ENCODE measurements at regions not wholly inside any gene's neighbourhood (a gene's known extent, or its start where the extent isn't known, plus 50 kb on each side); places are given as distances from the start of the nearest gene placed in this dataset.

- H3K79me1 ChIP-seq (ENCODE audit: low read length): no peaks in the 10 kb centered on the region
- DNase-seq: no peak
- no peak overlapping the region for H4K8ac ChIP-seq (ENCODE audit: low read depth, low read length)
- no peak overlapping the region for H3K4ac ChIP-seq (ENCODE audit: low read depth, low read length)
- H3K36me3 ChIP-seq (ENCODE audit: control insufficient read depth, insufficient read depth, low read length): no peaks in the 10 kb centered on the region
- no peak overlapping the region for H3K27ac ChIP-seq (ENCODE audit: low read depth, low read length)
- no peak overlapping the region for H3K4me2 ChIP-seq (ENCODE audit: low read length)
- H3K18ac ChIP-seq (ENCODE audit: low read length): no peak overlapping the region
- no peaks in the 10 kb centered on the region for H3K4me1 ChIP-seq (ENCODE audit: control insufficient read depth, low read depth, low read length)
- H3K4me3 ChIP-seq (ENCODE audit: low read length): no peak overlapping the region
- H3K27me3 ChIP-seq (ENCODE audit: insufficient read depth, low read length, poor library complexity): no peaks in the 10 kb centered on the region
- H2BK15ac ChIP-seq (replicated peaks; ENCODE audit: low read depth): no peak overlapping the region
- no peak overlapping the region for H4K5ac ChIP-seq (ENCODE audit: low read length)
- no peak overlapping the region for H3K56ac ChIP-seq (ENCODE audit: low read length)
- no peak overlapping the region for H2BK120ac ChIP-seq (ENCODE audit: low read depth, low read length)
- no peak overlapping the region for H2AK5ac ChIP-seq (ENCODE audit: low read length)
- WGBS (ENCODE audit: extremely low coverage, insufficient coverage, low lambda C conversion rate): no CpG with 5 or more reads among the region's 6 CpGs
- H2BK5ac ChIP-seq (ENCODE audit: low read length): no peak overlapping the region
- H3K23ac ChIP-seq (ENCODE audit: low read length): no peak overlapping the region
- H3K9ac ChIP-seq (ENCODE audit: low read length): no peak overlapping the region
- H3K79me2 ChIP-seq (ENCODE audit: control insufficient read depth, insufficient read depth, low read length): no peaks in the 10 kb centered on the region
Measured at GRCh38 chr1:58939666-58940370, 156.0 kb upstream of the JUN start.

DNA sequence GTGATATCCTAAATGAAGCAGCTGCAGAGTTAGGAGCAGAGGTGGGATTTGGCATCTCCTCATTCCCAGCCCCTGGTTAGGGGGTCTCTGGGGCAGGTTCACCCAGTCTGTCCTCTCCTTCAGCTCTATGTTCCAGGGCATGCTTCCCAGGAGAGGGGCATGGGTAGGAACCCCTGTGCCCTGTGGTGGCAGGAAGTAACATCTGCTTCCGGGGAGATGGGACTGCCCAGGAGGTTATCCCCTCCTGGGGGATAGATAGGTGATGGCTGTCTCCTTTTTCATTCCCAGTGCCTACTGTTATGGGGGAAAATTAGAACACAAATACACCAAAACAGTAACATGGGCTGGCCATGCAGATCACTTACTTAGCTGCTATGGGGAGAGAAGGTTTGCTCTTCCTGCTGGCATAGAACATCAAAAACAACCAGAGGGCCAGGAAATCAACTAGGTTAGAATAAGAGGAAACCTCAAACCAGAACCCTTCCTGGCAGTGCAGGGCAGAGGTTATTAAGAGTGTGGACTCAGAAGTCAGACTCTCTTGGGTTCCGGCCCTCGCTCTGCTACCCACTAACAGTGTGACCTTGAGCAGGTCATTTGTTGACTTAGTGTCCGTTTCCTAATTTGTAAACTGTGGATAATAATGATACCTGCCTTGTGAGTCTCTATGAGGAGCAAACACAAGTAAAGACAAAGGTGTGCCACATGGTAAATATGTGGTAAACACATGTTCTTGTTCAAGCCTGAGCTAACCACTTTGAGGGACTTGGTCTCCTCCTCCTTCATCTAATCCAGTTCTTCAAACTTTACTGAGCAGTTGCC lies 157.8 kb upstream of the JUN start:
- WGBS (ENCODE audit: extremely low coverage, insufficient coverage, low lambda C conversion rate): no CpG with 5 or more reads among the region's 4 CpGs
- H3K4me1 ChIP-seq (ENCODE audit: control insufficient read depth, low read depth, low read length): no peaks in the 10 kb centered on the region
- H3K23ac ChIP-seq (ENCODE audit: low read length): no peak overlapping the region
- H3K4me3 ChIP-seq (ENCODE audit: low read length): no peak overlapping the region
- H3K79me2 ChIP-seq (ENCODE audit: control insufficient read depth, insufficient read depth, low read length): no peaks in the 10 kb centered on the region
- no peaks in the 10 kb centered on the region for H3K79me1 ChIP-seq (ENCODE audit: low read length)
- H3K27ac ChIP-seq (ENCODE audit: low read depth, low read length): no peak overlapping the region
- no peak overlapping the region for H4K8ac ChIP-seq (ENCODE audit: low read depth, low read length)
- H3K4me2 ChIP-seq (ENCODE audit: low read length): no peak overlapping the region
- H2BK120ac ChIP-seq (ENCODE audit: low read depth, low read length): no peak overlapping the region
- H2BK15ac ChIP-seq (replicated peaks; ENCODE audit: low read depth): no peak overlapping the region
- H3K18ac ChIP-seq (ENCODE audit: low read length): no peak overlapping the region
- H4K5ac ChIP-seq (ENCODE audit: low read length): no peak overlapping the region
- H2BK5ac ChIP-seq (ENCODE audit: low read length): no peak overlapping the region
- DNase-seq: no peak
- H3K56ac ChIP-seq (ENCODE audit: low read length): no peak overlapping the region
- no peak overlapping the region for H3K9ac ChIP-seq (ENCODE audit: low read length)
- no peaks in the 10 kb centered on the region for H3K36me3 ChIP-seq (ENCODE audit: control insufficient read depth, insufficient read depth, low read length)
- H3K4ac ChIP-seq (ENCODE audit: low read depth, low read length): no peak overlapping the region
- H2AK5ac ChIP-seq (ENCODE audit: low read length): no peak overlapping the region
- no peaks in the 10 kb centered on the region for H3K27me3 ChIP-seq (ENCODE audit: insufficient read depth, low read length, poor library complexity)

DNA sequence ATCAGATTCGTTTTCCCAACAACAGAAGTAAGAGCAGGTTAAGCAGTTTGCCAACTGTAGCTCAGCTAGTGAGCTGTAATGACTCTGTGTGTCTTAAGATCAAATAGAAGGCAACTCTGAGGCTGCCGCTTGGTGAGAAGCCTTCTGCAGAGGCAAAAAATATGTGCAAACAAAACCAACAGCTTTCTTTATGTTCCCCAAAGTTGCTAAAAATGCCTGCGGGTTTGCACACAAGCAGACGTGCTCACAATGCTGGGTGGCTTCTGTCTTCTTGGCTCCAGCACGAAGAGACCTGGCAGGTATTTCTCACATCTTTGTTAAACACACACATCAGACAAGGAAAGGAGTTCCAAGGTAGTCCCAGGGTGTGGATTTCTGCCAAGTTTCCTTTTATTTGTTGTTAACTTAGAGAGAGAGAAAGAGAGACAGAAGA lies 158.9 kb upstream of the JUN start:
- no peak overlapping the region for H3K4ac ChIP-seq (ENCODE audit: low read depth, low read length)
- H2BK5ac ChIP-seq (ENCODE audit: low read length): no peak overlapping the region
- no peaks in the 10 kb centered on the region for H3K79me1 ChIP-seq (ENCODE audit: low read length)
- WGBS (ENCODE audit: extremely low coverage, insufficient coverage, low lambda C conversion rate): no CpG with 5 or more reads among the region's 5 CpGs
- H3K4me1 ChIP-seq (ENCODE audit: control insufficient read depth, low read depth, low read length): no peaks in the 10 kb centered on the region
- no peak overlapping the region for H2BK120ac ChIP-seq (ENCODE audit: low read depth, low read length)
- H4K5ac ChIP-seq (ENCODE audit: low read length): no peak overlapping the region
- H3K18ac ChIP-seq (ENCODE audit: low read length): no peak overlapping the region
- H4K8ac ChIP-seq (ENCODE audit: low read depth, low read length): no peak overlapping the region
- no peak overlapping the region for H3K9ac ChIP-seq (ENCODE audit: low read length)
- H3K23ac ChIP-seq (ENCODE audit: low read length): no peak overlapping the region
- H3K79me2 ChIP-seq (ENCODE audit: control insufficient read depth, insufficient read depth, low read length): no peaks in the 10 kb centered on the region
- DNase-seq: no peak
- no peaks in the 10 kb centered on the region for H3K27me3 ChIP-seq (ENCODE audit: insufficient read depth, low read length, poor library complexity)
- H3K56ac ChIP-seq (ENCODE audit: low read length): no peak overlapping the region
- H3K27ac ChIP-seq (ENCODE audit: low read depth, low read length): no peak overlapping the region
- no peak overlapping the region for H2BK15ac ChIP-seq (replicated peaks; ENCODE audit: low read depth)
- H3K4me3 ChIP-seq (ENCODE audit: low read length): no peak overlapping the region
- H3K36me3 ChIP-seq (ENCODE audit: control insufficient read depth, insufficient read depth, low read length): no peaks in the 10 kb centered on the region
- H3K4me2 ChIP-seq (ENCODE audit: low read length): no peak overlapping the region
- no peak overlapping the region for H2AK5ac ChIP-seq (ENCODE audit: low read length)

DNA sequence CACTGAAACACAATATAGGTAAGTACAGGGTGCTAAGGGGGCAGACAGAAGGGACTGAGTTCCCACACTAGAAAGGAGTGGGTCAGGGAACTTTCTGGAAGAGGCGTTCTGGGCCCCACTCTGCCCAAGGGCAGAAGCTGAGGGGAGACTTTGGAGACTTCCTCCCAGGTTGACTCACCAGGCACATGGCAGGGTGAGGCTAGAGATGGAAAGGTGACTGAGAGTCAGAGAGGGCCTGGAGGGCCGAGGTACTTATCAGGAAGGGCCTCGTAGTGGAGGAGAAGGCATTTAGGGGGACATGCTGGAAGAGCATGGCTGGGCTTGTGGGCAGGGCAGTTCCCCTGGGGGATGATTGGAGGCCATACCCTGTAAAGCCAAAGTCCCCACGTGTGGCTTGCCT lies 159.9 kb upstream of the JUN start:
- H3K23ac ChIP-seq (ENCODE audit: low read length): no peak overlapping the region
- H2BK120ac ChIP-seq (ENCODE audit: low read depth, low read length): no peak overlapping the region
- no peak overlapping the region for H3K27ac ChIP-seq (ENCODE audit: low read depth, low read length)
- no CpG with 5 or more reads among the region's 4 CpGs for WGBS (ENCODE audit: extremely low coverage, insufficient coverage, low lambda C conversion rate)
- DNase-seq: no peak
- H3K4me3 ChIP-seq (ENCODE audit: low read length): no peak overlapping the region
- no peaks in the 10 kb centered on the region for H3K79me2 ChIP-seq (ENCODE audit: control insufficient read depth, insufficient read depth, low read length)
- H3K9ac ChIP-seq (ENCODE audit: low read length): no peak overlapping the region
- H4K8ac ChIP-seq (ENCODE audit: low read depth, low read length): no peak overlapping the region
- no peak overlapping the region for H3K56ac ChIP-seq (ENCODE audit: low read length)
- H3K79me1 ChIP-seq (ENCODE audit: low read length): no peaks in the 10 kb centered on the region
- no peaks in the 10 kb centered on the region for H3K27me3 ChIP-seq (ENCODE audit: insufficient read depth, low read length, poor library complexity)
- H3K4me1 ChIP-seq (ENCODE audit: control insufficient read depth, low read depth, low read length): no peaks in the 10 kb centered on the region
- H4K5ac ChIP-seq (ENCODE audit: low read length): no peak overlapping the region
- H3K36me3 ChIP-seq (ENCODE audit: control insufficient read depth, insufficient read depth, low read length): no peaks in the 10 kb centered on the region
- H3K4me2 ChIP-seq (ENCODE audit: low read length): no peak overlapping the region
- H2BK5ac ChIP-seq (ENCODE audit: low read length): no peak overlapping the region
- no peak overlapping the region for H3K18ac ChIP-seq (ENCODE audit: low read length)
- H2BK15ac ChIP-seq (replicated peaks; ENCODE audit: low read depth): no peak overlapping the region
- no peak overlapping the region for H3K4ac ChIP-seq (ENCODE audit: low read depth, low read length)
- no peak overlapping the region for H2AK5ac ChIP-seq (ENCODE audit: low read length)

GRCh38 chr1:58944439-58944838 lies 160.6 kb upstream of the JUN start:
- H2AK5ac ChIP-seq (ENCODE audit: low read length): no peak overlapping the region
- no peak overlapping the region for H3K9ac ChIP-seq (ENCODE audit: low read length)
- H4K5ac ChIP-seq (ENCODE audit: low read length): no peak overlapping the region
- H3K79me1 ChIP-seq (ENCODE audit: low read length): no peaks in the 10 kb centered on the region
- H3K79me2 ChIP-seq (ENCODE audit: control insufficient read depth, insufficient read depth, low read length): no peaks in the 10 kb centered on the region
- no peaks in the 10 kb centered on the region for H3K36me3 ChIP-seq (ENCODE audit: control insufficient read depth, insufficient read depth, low read length)
- no peak overlapping the region for H3K23ac ChIP-seq (ENCODE audit: low read length)
- no peak for DNase-seq
- H3K4ac ChIP-seq (ENCODE audit: low read depth, low read length): no peak overlapping the region
- no peak overlapping the region for H2BK120ac ChIP-seq (ENCODE audit: low read depth, low read length)
- H3K56ac ChIP-seq (ENCODE audit: low read length): no peak overlapping the region
- H3K4me2 ChIP-seq (ENCODE audit: low read length): no peak overlapping the region
- H2BK15ac ChIP-seq (replicated peaks; ENCODE audit: low read depth): no peak overlapping the region
- no peaks in the 10 kb centered on the region for H3K4me1 ChIP-seq (ENCODE audit: control insufficient read depth, low read depth, low read length)
- no peak overlapping the region for H4K8ac ChIP-seq (ENCODE audit: low read depth, low read length)
- H3K18ac ChIP-seq (ENCODE audit: low read length): no peak overlapping the region
- WGBS (ENCODE audit: extremely low coverage, insufficient coverage, low lambda C conversion rate): no CpG with 5 or more reads among the region's 3 CpGs
- no peak overlapping the region for H3K27ac ChIP-seq (ENCODE audit: low read depth, low read length)
- H2BK5ac ChIP-seq (ENCODE audit: low read length): no peak overlapping the region
- no peaks in the 10 kb centered on the region for H3K27me3 ChIP-seq (ENCODE audit: insufficient read depth, low read length, poor library complexity)
- no peak overlapping the region for H3K4me3 ChIP-seq (ENCODE audit: low read length)

All from mesendoderm (in vitro differentiated cells).